SU-DHL-6 (cell line): ENCODE measurements at regions not wholly inside any gene's neighbourhood (a gene's known extent, or its start where the extent isn't known, plus 50 kb on each side); places are given as distances from the start of the nearest gene placed in this dataset.

Experiments used
- EZH2phosphoT487 ChIP-seq: fragments of 200-600 bp; sonication (generic), shearing (Covaris generic); conservative IDR thresholded peaks from 2 replicates; pipeline ENCODE4 v1.6.1; 2018; ENCODE audit warnings: mild to moderate bottlenecking, antibody characterized with exemption, low read length, moderate library complexity, mixed read lengths
- TF ChIP-seq, protein P1 (sequence below): fragments of 200-600 bp; sonication (generic); IDR thresholded peaks from one replicate; pipeline ENCODE4 v1.5.1; 2017; ENCODE audit warnings: antibody characterized with exemption, mild to moderate bottlenecking, low read length, moderate library complexity; ENCODE audit not compliant: insufficient read depth, poor library complexity, severe bottlenecking

DNA sequence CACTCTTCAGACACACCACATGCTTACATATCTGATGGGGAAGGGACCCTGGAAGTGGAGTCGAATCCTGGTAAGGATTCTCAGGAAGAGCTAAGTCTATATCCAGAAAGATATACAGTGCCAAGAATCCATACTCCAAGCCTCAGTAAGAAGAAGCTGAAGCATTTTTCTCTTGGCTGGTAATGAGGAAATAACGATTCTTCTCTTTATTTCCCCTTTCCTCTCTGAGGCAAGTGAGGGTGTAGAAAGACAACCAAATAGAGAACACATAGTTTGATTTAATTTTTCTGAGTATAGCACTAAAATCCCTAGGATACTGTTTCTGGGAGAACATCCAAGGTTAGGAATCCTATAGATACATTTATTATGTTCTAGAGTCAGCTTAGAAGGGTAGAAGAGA is 857.3 kb downstream of the TUSC7 start:
- TF ChIP-seq, protein P1, sequence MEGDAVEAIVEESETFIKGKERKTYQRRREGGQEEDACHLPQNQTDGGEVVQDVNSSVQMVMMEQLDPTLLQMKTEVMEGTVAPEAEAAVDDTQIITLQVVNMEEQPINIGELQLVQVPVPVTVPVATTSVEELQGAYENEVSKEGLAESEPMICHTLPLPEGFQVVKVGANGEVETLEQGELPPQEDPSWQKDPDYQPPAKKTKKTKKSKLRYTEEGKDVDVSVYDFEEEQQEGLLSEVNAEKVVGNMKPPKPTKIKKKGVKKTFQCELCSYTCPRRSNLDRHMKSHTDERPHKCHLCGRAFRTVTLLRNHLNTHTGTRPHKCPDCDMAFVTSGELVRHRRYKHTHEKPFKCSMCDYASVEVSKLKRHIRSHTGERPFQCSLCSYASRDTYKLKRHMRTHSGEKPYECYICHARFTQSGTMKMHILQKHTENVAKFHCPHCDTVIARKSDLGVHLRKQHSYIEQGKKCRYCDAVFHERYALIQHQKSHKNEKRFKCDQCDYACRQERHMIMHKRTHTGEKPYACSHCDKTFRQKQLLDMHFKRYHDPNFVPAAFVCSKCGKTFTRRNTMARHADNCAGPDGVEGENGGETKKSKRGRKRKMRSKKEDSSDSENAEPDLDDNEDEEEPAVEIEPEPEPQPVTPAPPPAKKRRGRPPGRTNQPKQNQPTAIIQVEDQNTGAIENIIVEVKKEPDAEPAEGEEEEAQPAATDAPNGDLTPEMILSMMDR = no peak
- no peak for TF ChIP-seq EZH2phosphoT487
